ENCODE measurements at regions not wholly inside any gene's neighbourhood (a gene's known extent, or its start where the extent isn't known, plus 50 kb on each side); places are given as distances from the start of the nearest gene placed in this dataset.
"Not testable (repeated sequence)": the region's sequence is repeated elsewhere in the genome, so short reads cannot be mapped to it uniquely, and the experiment has no call there.

- no peak for DNase-seq (ENCODE audit: low read depth)
- H3K4me3 ChIP-seq (ENCODE audit: low read length) = no peak overlapping the region
- no peak for TF ChIP-seq CTCF (conservative IDR thresholded peaks at IDR 0.05; ENCODE audit: low read length)
These were observed 459.5 kb upstream of the FANCL start for GRCh38 chr2:58700591-58700990.

GRCh38 chr2:58699411-58699810 is 458.3 kb upstream of the FANCL start:
- H3K4me3 ChIP-seq (ENCODE audit: low read length) = no peak overlapping the region
- DNase-seq (ENCODE audit: low read depth) = no peak
- no peak for TF ChIP-seq CTCF (conservative IDR thresholded peaks at IDR 0.05; ENCODE audit: low read length)

- no peak for TF ChIP-seq CTCF (conservative IDR thresholded peaks at IDR 0.05; ENCODE audit: low read length)
- H3K4me3 ChIP-seq (ENCODE audit: low read length) = no peak overlapping the region
- DNase-seq (ENCODE audit: low read depth) = no peak
These were observed 457.5 kb upstream of the FANCL start for GRCh38 chr2:58698620-58699019.

- not testable (repeated sequence) for DNase-seq (ENCODE audit: low read depth); H3K4me3 ChIP-seq (ENCODE audit: low read length)
These were observed 453.0 kb upstream of the FANCL start for GRCh38 chr2:58694114-58694513.

- DNase-seq (ENCODE audit: low read depth) = not testable (repeated sequence)
These were observed 449.9 kb upstream of the FANCL start for GRCh38 chr2:58691041-58691440.

GRCh38 chr2:58688813-58689212 is 447.7 kb upstream of the FANCL start:
- no peak overlapping the region for H3K4me3 ChIP-seq (ENCODE audit: low read length)
- no peak for DNase-seq (ENCODE audit: low read depth)
- no peak for TF ChIP-seq CTCF (conservative IDR thresholded peaks at IDR 0.05; ENCODE audit: low read length)

More at GRCh38 chr2:58691041-58691440, 449.9 kb upstream of the FANCL start:
- not testable (repeated sequence) for H3K4me3 ChIP-seq (ENCODE audit: low read length)

GRCh38 chr2:58686776-58687175 is 445.7 kb upstream of the FANCL start:
- no peak for TF ChIP-seq CTCF (conservative IDR thresholded peaks at IDR 0.05; ENCODE audit: low read length)
- no peak for DNase-seq (ENCODE audit: low read depth)
- H3K4me3 ChIP-seq (ENCODE audit: low read length) = no peak overlapping the region

- peak; percentile 9; the same call in 1 of the 2 replicates for TF ChIP-seq CTCF (conservative IDR thresholded peaks at IDR 0.05; ENCODE audit: low read length)
- DNase-seq (ENCODE audit: low read depth) = no peak
- H3K4me3 ChIP-seq (ENCODE audit: low read length) = no peak overlapping the region
These were observed 439.7 kb upstream of the FANCL start for GRCh38 chr2:58680755-58681310.
